NCI-H2227 (cell line): ENCODE measurements at regions not wholly inside any gene's neighbourhood (a gene's known extent, or its start where the extent isn't known, plus 50 kb on each side); places are given as distances from the start of the nearest gene placed in this dataset.
"Not testable (repeated sequence)": the region's sequence is repeated elsewhere in the genome, so short reads cannot be mapped to it uniquely, and the experiment has no call there.

Experiments used
- DNase-seq: peaks from one replicate; lab custom pipeline; 2025; ENCODE audit not compliant: unreplicated experiment; lab: John Stamatoyannopoulos, UW

DNA sequence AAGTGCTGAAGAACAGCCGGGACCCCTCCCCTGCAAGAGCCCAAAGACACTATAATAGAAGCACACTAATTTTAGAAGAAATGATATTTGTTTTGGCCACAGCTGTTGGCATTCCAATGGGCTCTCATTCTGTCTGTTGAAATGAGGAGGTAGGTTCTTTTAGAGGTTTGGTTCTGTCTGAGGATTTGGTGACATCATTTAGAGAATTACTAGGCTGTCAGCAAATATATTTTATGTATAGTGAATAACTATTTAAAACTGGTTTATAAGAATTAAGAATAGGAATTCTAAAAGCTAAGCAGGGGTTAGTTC is 200.7 kb upstream of the SLC38A2 start:
- DNase-seq = no peak

DNA sequence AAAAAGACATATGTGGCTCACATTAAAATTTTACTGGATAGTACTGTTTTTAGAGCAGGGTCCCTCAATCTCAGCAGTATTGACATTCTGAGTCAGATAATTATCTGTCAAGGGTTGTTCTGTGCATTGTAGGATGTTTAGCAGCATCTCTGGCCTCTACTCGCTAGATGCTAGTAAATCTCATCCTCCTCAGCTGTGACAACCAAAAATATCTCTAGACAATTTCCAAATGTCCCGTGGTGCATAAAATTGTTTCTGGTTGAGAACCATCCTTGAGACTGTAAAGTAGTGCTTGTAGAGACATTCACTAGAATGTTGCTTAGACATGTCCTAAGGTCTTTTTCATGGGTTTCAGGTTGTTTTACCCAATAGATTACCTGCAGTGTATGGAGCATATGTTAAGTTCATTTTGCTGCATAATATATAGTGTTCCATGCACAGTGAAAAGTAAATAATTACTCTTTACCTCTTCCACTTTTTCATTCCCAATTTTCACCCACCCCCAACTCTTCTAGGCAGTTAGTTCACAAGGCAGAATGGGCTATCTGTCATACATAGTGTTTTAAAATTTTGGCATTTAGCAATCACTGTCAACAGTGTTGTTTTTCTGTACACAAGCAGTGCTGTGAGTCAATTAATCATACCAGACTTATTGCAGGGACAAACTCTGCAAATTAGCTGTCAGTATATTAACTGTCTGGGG is 200.2 kb upstream of the SLC38A2 start:
- no peak for DNase-seq

DNA sequence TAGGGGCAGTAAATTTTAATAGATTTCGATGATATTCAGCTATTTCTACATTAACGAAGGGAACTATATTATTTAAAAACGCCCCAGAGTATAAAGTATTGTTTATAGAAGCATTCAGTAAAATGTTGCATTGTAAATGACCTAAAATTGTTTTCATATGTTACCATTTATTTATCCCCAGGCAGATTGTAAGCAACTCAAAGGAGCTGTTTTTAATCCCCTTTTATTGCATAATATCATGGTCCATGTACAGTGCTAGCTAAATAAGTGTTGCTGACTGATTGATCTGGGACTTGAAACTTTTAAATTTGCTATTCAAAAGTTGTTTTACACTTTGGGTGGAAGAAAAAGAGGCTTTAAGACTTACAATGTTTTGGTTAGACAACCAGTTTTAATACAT is 199.0 kb upstream of the SLC38A2 start:
- DNase-seq = no peak

DNA sequence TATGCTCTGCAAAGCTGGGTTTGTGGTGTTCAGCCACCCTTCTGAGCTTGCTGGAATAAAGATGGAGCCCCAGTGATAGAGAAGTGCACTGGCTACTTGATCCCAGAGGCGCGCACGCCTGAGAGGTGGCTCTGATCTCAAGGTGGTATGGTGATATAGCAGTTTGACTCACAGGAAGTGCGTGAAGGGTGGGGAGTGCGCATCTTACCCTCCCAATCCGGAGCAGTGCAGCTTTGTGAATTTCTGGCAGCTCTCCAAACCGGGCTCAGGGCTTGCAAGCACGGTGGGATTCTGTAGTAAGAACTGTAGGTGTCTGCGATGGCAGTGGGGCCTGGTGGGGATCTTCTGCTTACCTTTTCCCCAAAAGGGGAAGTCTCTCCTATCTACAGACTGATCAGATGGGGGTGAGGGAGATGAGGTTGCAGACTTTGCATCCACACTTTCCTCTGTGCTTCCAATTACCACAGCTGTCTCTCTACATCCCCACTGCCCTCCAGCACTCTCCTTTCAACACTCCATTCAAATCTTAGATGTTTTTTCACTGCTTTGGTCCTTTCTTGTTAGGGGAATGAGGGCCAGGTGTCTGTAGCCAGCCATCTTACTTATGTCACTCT is 197.4 kb upstream of the SLC38A2 start:
- no peak for DNase-seq

DNA sequence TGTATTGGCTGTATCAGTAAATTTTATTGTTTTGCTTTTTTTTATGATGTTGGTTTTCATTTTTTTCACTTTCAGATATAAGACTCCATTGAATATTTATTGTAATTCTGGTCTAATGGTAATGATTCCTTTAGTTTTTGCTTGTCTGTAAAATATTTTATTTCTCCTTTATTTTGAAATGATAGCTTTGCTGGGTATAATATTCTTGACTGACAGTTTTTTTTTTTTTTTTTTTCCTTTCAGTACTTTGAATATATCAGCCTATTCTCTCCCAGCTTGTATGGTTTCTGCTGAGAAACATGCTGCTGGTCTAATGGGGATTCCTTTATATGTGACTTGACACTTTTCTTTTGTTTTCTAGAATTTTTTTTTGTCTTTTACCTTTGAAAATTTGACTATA is 195.1 kb upstream of the SLC38A2 start:
- DNase-seq = no peak

DNA sequence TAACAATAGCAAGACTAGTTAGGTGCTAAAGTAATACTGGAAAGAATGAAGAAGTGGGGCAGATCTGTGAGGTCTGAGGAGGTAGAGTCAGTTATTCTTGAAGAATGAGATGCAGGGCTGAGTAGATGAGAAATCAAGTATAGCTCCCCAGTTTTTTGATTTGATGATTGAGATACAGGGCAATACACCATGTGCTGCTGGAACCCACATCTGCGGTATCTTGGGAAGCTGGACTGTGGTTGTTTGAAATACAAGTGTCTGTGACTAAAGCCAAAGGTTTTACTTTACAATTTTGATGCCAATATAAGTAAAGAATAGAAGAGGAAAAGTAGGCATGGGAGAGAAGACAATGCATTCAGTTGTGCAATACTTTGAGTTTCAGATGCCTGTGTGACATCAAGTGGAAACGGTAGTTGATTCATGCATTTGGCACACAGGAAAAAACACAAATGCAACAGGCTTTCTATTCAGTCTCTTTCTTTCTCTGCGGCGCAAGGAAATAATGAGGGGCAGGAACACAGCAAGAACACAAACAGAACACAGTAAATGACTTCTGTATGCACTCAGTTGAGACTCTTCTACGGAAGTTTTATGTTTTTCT is 190.2 kb upstream of the SLC38A2 start:
- no peak for DNase-seq

DNA sequence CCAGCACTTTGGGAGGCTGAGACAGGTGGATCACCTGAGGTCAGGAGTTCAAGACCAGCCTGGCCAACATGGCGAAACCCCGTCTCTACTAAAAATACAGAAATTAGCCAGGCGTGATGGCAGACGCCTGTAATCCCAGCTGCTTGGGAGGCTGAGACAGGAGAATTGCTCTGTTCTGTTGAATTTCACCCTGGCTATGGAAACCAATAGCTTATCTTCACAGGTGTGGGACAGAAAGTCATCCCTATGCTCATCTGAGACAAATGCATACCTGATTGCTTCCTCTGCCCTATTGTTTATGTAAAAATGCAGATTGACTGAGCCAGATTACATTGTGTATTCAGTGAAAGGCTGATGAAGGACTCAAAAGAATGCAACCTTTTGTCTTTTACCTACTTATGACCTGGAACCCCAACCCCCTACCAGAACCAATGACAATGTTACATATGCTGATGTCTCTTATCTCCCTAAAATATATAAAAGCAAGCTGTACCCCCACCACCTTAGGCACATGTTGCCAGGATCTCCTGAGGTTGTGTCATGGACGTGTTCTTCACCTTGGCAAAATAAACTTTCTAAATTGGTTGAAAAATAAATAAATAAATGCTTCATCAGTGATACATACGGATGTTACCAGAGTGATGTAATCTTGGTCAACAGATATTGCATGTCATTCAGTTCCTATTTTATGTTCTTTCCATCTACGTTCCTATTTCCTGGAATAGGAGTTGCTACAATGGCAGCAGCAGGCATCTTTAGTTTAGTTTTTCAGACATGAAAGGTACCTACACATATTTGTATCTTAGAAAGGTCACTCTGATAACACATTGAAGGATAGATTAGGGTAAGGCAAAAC is 189.4 kb upstream of the SLC38A2 start:
- not testable (repeated sequence) for DNase-seq

DNA sequence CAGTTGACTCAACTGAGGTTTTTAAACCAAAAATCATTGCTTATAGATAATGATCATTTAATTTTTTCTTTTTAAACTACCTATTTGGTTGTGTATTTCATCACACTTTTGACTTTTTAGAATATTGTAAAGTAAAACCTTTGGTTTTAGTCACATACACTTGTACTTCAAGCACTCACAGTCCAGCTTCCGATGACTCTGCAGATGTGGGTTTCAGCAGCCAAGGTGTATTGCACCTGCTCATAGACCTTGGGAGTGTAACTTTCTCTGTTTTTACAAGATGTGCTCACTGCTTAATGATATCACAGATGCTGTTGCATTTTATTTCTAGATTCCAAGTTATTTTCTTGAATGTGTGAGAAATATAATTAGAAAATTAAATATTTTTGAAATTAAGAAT is 188.3 kb upstream of the SLC38A2 start:
- DNase-seq = no peak

DNA sequence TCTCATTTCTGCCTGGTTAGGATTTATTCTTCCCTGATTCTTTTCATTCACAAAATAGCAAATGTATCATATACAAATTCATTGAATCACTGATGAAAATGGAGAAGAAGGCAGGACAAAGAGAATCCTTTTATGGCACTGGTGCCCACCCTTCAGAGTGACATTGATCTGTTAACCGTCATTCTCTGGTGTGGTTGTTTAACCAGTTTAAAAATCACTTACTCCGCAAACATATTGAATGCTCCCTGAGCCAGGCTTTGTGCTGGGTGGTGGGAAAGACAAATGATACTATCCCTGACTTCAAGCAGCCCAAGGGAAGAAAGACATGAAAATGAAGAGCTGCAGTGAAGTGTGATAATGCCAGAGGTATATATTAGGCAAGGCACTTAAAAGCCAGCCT is 187.5 kb upstream of the SLC38A2 start:
- DNase-seq = no peak

DNA sequence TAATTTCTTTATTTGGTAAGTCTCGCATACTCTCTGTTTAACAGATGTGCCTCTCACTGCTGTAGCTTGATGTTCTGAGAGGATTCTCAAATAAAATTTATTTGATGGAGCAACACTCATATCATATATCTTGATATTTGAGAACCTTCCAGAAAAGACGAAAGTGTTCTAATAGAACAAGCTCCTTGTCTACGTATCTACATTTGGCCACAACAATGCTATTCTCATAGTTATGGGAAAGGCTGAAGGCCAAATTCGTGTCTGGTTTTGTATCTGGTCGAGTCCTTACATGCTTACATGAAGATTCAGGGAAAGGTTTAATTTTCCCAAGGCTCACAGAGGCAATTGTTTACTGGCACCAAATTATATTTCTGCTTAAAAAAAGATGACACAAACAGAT is 186.7 kb upstream of the SLC38A2 start:
- DNase-seq = no peak

DNA sequence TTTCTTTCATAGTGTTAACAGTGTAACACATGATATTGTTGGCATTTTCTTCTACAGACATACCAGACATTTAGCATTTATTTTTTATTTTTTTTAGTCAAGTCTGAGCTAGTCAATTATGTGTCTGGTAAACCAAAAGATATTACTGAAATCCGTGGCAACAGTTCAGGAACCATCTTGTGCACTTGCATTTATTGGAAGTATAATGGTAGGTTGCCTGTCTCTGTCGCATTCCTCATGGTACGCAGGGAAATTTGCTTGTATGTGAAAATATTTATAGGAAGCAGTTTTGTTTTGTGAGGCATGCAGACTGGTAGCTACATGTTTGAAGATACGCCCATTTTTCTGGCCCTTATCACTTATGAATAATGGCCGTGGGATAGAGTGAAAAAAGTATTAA is 186.1 kb upstream of the SLC38A2 start:
- DNase-seq = no peak

DNA sequence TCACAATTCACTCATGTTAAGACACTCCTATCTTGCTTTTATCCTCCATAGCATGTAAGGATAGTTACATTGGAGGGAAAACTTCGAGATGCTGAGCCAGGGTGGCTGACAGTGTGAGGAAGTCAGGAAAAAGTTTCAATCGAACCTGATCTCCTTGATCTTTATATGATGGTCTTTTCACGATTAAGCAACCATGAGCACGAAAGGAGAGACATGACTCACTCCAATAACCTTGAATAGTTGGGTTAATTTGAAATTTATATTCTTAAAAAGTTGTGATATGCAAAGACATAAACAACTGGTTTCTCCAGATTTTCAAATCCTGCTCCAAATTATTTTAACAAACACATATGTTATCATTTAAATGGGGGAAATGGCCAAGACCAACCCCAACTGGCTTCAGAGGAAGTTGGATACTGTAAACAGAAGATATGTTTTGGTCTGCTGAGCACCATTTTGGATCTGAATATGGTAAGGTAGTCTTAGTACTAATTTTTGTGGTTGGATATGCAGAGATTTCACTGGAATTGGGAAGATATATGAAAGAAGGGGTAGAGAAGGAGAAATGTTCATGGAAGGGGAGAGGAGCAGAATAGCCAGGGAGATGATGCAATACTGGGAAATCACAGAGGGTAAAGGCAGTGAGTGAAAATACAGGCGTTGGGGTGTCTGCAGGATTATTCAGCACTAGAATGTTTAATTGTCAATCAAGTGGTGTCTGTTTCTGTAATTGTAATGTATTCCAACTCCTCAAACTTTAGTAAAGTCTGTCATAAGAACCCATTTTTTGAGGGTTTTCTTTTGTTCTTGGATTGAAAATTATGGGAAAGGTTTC is 185.2 kb upstream of the SLC38A2 start:
- DNase-seq = no peak

DNA sequence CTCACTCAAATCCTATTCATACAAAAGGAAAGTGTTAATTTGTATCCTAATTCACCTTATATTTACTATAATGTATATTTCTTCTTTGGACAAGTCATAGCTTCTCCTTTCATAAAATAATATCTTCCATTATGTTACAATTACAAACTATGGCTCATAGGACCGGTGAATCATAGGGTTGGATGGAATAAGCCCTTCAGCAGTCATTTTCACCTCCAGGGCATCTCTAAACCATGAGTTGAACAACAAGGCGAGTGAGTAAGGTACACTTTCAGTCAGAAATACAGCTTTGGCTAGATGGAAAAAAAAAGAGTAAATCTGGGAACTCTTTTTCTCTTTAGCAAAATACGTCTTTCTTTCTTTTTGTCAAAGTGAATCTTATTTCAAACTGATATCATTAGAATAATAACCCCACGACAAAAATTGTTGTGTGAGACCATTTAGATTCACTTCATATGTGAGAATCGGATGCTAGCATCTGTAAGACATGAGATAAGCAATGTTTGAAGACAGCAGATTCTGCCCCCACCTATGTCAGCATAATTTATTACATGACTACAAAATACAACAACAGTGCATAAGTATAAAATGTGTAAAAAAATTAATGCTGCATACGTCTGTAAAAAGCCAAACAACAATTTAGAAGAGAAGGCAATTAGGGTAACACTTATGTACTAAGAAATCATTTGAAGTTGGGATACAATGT is 184.4 kb upstream of the SLC38A2 start:
- DNase-seq = no peak

DNA sequence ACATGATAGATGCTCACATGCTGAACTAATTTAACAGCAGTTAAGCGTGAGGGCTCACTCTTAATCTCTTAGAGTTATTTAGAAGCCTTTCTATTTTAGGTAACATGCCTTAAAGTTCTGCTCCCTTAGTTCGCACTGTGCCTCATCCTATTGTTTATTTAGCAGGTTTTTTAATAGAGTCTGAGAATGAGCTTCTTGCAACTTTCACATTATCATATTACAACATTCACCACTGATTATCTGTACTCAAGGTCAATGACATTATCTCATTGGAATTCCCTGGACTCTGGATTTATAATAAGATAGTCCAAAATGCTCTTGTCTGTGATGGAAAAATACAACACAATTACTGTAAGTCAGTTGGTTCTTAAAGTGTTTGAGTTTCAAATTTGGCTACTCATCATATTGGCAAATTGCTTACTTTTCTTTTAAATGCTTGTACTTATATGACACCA is 183.6 kb upstream of the SLC38A2 start:
- DNase-seq = no peak

DNA sequence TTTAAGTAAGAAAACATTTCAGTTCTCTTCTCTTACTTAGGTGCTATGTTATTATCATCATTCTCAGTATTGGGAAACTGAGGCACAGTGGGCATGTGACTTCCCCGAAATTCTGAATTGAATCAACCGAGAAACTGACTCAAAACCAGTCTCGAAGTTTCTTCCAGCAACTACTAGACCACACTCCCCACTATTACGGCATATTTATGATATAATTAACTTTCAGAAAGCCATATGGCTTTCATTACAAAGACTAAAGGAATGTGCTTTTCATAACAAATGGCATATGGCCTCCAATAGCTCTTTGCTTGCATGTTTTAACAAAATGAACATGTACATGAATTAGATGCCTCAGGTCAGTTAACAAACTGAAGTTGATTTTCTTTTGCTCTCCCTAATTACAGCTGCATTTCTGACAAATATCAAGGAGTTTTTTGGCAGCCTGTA is 182.9 kb upstream of the SLC38A2 start:
- no peak for DNase-seq

DNA sequence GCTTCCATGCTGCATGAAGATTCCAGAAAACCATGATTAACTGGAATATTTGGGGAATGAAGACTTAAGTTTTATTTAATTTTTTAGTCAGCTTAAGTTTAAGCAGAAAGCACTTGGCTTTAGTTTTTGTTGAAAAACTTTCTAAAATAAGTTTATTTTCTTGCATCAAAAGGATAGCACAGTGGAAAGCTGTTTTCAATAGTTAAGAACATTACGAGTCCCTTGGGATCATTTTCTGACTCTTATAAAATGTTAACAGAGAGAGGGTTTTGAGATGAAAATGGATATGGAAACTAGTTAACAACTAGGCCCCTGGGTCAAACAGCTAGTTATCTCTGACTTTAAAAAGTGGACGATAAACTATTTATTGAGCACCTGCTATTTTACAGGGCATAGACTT is 181.9 kb upstream of the SLC38A2 start:
- DNase-seq = no peak

DNA sequence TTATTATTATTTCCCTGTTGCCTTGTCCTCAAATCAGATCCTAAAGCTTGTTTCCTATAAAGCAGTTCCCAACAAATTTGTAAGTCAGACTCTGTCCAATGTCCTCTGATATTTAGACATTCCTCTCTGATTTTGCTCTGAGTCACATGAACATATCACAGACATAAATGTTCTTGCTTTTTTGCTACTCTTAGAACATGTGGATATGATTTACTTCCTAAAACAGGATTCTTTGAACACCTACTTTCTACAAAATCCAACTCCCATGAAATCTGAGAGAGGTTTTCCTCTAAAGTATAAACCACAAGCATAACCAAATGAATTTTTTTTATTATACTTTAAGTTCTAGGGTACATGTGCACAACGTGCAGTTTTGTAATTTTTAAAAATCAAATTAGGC is 181.3 kb upstream of the SLC38A2 start:
- no peak for DNase-seq

DNA sequence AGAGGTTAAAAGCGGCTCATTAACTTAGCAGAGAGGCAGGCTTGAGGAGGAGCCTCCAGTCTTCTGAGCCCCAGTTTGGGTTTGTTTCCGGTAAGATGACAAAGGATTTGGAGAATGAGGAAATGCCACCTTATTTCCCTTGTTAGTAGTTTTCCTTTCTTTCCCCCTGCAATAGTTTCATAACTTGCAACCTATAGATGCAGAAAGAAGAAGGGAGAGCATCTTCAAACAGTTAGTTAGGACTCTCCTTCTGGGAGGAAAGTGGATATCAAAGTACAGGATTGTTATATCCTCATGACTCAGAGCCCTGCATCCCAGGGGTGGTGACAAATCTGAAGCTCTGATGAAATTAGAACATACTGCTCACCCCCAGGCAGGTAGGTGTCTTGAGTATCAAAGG is 180.7 kb upstream of the SLC38A2 start:
- no peak for DNase-seq

DNA sequence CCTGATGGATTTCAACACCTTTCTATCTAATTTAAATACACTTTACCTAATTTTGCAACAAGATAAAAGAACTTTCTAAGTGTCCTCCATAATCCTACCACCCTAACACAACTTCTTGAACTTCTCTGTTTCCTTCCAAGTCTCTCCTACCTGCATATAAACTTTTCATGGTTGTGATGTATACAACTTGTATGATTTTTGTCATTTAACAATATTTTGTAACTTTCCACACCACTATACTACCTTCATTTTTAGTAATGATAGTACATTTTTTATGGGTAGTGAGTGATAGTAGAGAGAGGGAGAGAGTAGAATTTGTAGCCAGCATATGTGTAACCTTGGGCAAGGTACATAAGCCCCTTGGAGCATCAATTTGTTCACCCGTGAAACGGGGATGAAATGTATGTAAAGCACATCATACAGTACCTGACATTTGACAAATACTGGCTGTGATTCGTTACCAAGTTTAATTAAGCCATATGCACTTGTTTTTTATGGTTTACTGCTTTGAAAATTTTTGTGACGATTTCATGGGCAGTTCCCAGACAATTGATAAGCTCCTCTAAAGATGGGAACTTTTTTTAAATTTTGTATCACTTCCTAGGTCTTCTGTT is 177.8 kb upstream of the SLC38A2 start:
- no peak for DNase-seq
